C4-2B (cell line): ENCODE measurements at regions not wholly inside any gene's neighbourhood (a gene's known extent, or its start where the extent isn't known, plus 50 kb on each side); places are given as distances from the start of the nearest gene placed in this dataset.
"Not testable (repeated sequence)": the region's sequence is repeated elsewhere in the genome, so short reads cannot be mapped to it uniquely, and the experiment has no call there.

ENCODE experiments used
- H3K27ac ChIP-seq: fragments of 450-650 bp; 2 replicates; pipeline ENCODE4 v1.5.1; 2017
- CTCF ChIP-seq: fragments of 450-650 bp; conservative IDR thresholded peaks from 2 replicates; pipeline ENCODE4 v1.5.1; 2017; ENCODE audit warnings: mild to moderate bottlenecking
- ZFX ChIP-seq: fragments of 450-650 bp; IDR thresholded peaks from 2 replicates; pipeline ENCODE4 v1.6.1; 2017

DNA sequence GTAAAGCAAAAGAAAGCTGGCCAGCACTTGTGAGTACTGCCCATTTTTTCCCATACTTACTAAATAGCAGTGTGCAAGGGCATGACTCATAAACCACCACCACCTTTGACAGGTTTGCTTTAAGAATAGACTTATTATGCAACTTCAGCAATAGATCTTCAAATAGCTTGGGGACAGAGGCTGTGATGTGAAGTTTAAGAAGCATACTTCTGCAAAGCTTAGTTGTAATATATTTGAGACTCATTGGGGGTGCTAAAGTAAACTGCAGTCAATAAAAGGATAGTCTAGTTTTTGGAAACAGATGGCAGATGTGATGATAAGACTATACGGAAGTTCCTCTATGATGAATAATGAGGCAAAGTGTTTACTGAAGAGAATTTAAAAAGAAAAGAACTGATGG lies 210.0 kb downstream of the PLA2G4A start:
- TF ChIP-seq CTCF, result no peak
- no peak for TF ChIP-seq ZFX
- H3K27ac ChIP-seq, result no peak overlapping the region

DNA sequence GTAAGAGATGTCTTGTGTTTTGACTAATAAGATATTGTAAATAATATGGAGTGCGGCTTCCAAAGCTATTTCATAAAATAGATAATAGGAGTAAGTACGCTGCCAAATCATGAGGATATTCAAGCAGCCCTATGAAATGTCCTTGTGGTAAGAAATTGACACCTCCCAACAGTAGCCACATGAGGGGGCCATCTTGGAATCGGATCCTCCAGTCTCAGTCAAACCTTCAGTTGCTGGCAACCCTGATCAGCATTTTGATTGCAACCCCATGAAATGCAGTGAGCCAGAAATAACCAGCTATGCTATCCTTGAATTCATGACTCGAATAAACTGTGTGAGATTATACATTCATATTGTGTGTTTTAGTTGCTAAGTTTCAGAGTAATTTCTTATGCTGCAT lies 212.4 kb downstream of the PLA2G4A start:
- H3K27ac ChIP-seq, result no peak overlapping the region
- TF ChIP-seq ZFX, result no peak
- TF ChIP-seq CTCF, result no peak

DNA sequence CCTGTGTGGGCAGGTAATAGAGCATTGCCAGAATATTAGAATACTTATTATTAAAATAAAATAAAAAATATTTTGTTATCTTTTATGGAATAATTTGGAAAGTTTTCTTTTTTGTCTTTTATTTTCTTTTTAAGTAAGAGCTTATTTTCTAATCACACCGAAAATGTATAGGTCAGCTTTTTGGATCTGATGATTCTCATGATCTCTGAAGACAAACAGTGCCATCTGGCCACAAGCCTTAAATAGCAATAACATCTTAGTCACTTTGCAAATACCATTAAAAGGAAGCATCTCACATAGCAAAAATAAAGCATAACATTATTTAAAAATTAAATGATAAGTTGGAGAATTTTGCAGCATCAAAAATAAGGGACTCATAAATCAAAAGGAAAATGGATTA lies 213.8 kb downstream of the PLA2G4A start:
- TF ChIP-seq CTCF (peak; percentile 24), ZFX (no peak)
- no peak overlapping the region for H3K27ac ChIP-seq

GRCh38 chr1:187043433-187043832 lies 214.7 kb downstream of the PLA2G4A start:
- not testable (repeated sequence) for H3K27ac ChIP-seq

- TF ChIP-seq CTCF (no peak), ZFX (no peak)
- H3K27ac ChIP-seq, result no peak overlapping the region
These were observed 215.7 kb downstream of the PLA2G4A start for GRCh38 chr1:187044411-187044810.

- TF ChIP-seq ZFX (no peak), CTCF (no peak)
- H3K27ac ChIP-seq, result no peak overlapping the region
These were observed 216.6 kb downstream of the PLA2G4A start for GRCh38 chr1:187045371-187045770.

DNA sequence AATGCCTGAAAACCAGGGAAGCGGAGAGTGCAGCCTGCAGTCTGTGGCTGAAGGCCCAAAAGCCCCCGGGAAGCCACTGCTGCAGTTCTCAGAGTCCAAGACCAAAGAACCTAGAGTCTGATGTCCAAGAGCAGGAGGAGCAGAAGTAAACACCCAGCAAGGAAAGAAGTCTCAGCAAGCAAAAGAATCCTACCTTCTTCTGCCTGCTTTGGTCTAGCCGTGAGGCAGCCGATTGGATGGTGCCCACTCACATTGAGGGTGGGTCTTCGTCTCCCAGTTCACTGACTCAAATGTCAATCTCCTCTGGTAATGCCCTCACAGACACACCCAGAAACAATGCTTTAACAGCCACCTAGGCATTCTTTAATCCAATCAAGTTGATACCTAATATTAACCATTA lies 217.5 kb downstream of the PLA2G4A start:
- TF ChIP-seq CTCF (no peak), ZFX (no peak)

DNA sequence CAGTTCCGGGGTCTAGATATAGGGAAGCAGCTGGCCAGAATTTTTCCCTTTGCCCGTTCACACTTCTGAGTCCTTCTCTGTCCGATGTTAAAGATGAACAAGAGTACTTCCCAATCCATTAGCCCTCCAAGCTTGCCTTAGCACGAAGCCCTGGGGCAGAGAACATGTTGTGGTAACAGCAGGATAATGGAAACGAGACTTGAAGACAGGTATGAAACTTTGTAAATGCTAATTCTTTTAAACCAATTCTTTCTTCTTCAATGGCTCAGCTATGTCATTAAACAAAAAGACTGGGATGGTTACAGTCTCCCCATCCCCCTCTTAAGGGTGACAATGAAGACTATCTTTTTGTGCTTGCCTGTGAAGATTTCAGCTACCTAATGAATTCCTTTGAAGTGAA lies 218.5 kb downstream of the PLA2G4A start:
- H3K27ac ChIP-seq, result no peak overlapping the region
- TF ChIP-seq CTCF (no peak), ZFX (no peak)

More for the DNA sequence above, 217.5 kb downstream of the PLA2G4A start:
- H3K27ac ChIP-seq, result no peak overlapping the region
